H1 (cell line): ENCODE measurements at regions not wholly inside any gene's neighbourhood (a gene's known extent, or its start where the extent isn't known, plus 50 kb on each side); places are given as distances from the start of the nearest gene placed in this dataset.

Experiments
- CTCF ChIA-PET: fragments of 300-600 bp; sonication (Branson Sonifier 250); formaldehyde crosslinking; loops from one replicate; lab custom pipeline; 2021; ENCODE audit not compliant: partially characterized antibody; lab: Charles Lee
- POLR2A ChIA-PET: fragments of 300-600 bp; sonication (Branson Sonifier 250); formaldehyde crosslinking; loops from one replicate; lab custom pipeline; 2021; ENCODE audit warnings: inconsistent platforms; ENCODE audit not compliant: partially characterized antibody; lab: Charles Lee
- DNase-seq, 2 experiments: peaks; one replicate each; pipeline versions ENCODE4 v3.0.0 to v3.0.0-alpha.2; 2010 to 2022; ENCODE audit warnings: low spot score in 2 of 2, low read depth in 1 of 2, mixed read lengths in 1 of 2
- FAIRE-seq: peaks from 2 replicates; lab custom pipeline; 2011; peaks lifted over from hg19 to GRCh38; lab: Jason Lieb, UNC
- H2AFZ ChIP-seq: 2 replicates; pipeline ENCODE4 v1.8.1; 2012; ENCODE audit warnings: low read length, inconsistent platforms
- H2AK5ac ChIP-seq: 2 replicates; pipeline ENCODE4 v1.6.1; 2013; ENCODE audit warnings: low read depth, low read length
- H2BK120ac ChIP-seq: replicated peaks from 2 replicates; pipeline ENCODE3; 2013; ENCODE audit warnings: low read depth, low read length, inconsistent platforms
- H2BK12ac ChIP-seq: 2 replicates; pipeline ENCODE4 v1.6.1; 2013; ENCODE audit warnings: low read depth, low read length
- H2BK15ac ChIP-seq: 2 replicates; pipeline ENCODE4 v1.6.1; 2013; ENCODE audit warnings: low read length
- H2BK20ac ChIP-seq: 2 replicates; pipeline ENCODE4 v1.6.1; 2013; ENCODE audit warnings: low read length
- H2BK5ac ChIP-seq: 2 replicates; pipeline ENCODE4 v1.6.1; 2013; ENCODE audit warnings: low read depth, low read length
- H3K14ac ChIP-seq: 2 replicates; pipeline ENCODE4 v1.6.1; 2013; ENCODE audit warnings: inconsistent platforms; ENCODE audit not compliant: insufficient read length
- H3K18ac ChIP-seq: 2 replicates; pipeline ENCODE4 v1.6.1; 2013; ENCODE audit warnings: low read length; ENCODE audit errors: extremely low read depth
- H3K23ac ChIP-seq: 2 replicates; pipeline ENCODE4 v1.6.1; 2013; ENCODE audit warnings: inconsistent platforms; ENCODE audit not compliant: insufficient read length
- H3K23me2 ChIP-seq: 2 replicates; pipeline ENCODE4 v1.6.1; 2013; ENCODE audit warnings: low read depth, low read length
- H3K27ac ChIP-seq: 2 replicates; pipeline ENCODE4 v1.6.1; 2011; ENCODE audit warnings: low read depth, low read length, inconsistent platforms
- H3K27me3 ChIP-seq, 4 experiments: replicated peaks in 1 of 4; 1 replicate in 1 of 4; 2 replicates in 3 of 4; pipeline versions ENCODE4 v1.6.1 to v1.8.1; 2011 to 2013; ENCODE audit warnings: low read length in 3 of 4, mild to moderate bottlenecking in 3 of 4, inconsistent platforms in 2 of 4, mixed read lengths in 2 of 4, moderate library complexity in 1 of 4; ENCODE audit not compliant: control insufficient read depth in 3 of 4, insufficient read depth in 3 of 4; ENCODE audit errors: extremely low read depth in 1 of 4
- H3K36me3 ChIP-seq, 4 experiments: 2 replicates each; pipeline versions ENCODE4 v1.6.1 to v1.8.1; 2011 to 2013; ENCODE audit warnings: mild to moderate bottlenecking in 4 of 4, low read length in 3 of 4, moderate library complexity in 2 of 4, control low read depth in 1 of 4, inconsistent platforms in 1 of 4; ENCODE audit not compliant: insufficient read depth in 4 of 4, control insufficient read depth in 2 of 4
- H3K4ac ChIP-seq: replicated peaks from 2 replicates; pipeline ENCODE3; 2013; ENCODE audit warnings: low read length, low read depth, mixed read lengths, inconsistent platforms; ENCODE audit not compliant: insufficient read length
- H3K4me1 ChIP-seq, 4 experiments: replicated peaks in 1 of 4; 1 replicate in 1 of 4; 2 replicates in 3 of 4; pipeline versions ENCODE4 v1.6.1 to v1.8.1; 2011 to 2013; ENCODE audit warnings: low read length in 3 of 4, inconsistent platforms in 2 of 4, mixed read lengths in 1 of 4; ENCODE audit not compliant: insufficient read depth in 4 of 4, control insufficient read depth in 3 of 4
- H3K4me2 ChIP-seq, 2 experiments: 2 replicates each; pipeline versions ENCODE4 v1.6.1 to v1.8.1; 2011 to 2013; ENCODE audit warnings: low read depth in 2 of 2, low read length in 2 of 2, control low read depth in 1 of 2, inconsistent platforms in 1 of 2, mild to moderate bottlenecking in 1 of 2; ENCODE audit not compliant: insufficient read depth in 1 of 2
- H3K4me3 ChIP-seq, 4 experiments: fragments of 200-600, 300-600 bp in 1 of 4; sonication (generic), shearing (Covaris generic), sonication (Bioruptor Twin) in 1 of 4; 2 replicates each; pipeline versions ENCODE4 v1.5.1 to v1.8.1; 2011 to 2016; ENCODE audit warnings: low read length in 4 of 4, low read depth in 3 of 4, control low read depth in 2 of 4, inconsistent platforms in 2 of 4, mild to moderate bottlenecking in 2 of 4, mixed read lengths in 1 of 4, moderate library complexity in 1 of 4; ENCODE audit not compliant: insufficient read depth in 2 of 4; ENCODE audit errors: extremely low read depth in 1 of 4
- H3K56ac ChIP-seq: replicated peaks from 2 replicates; pipeline ENCODE3; 2013; ENCODE audit warnings: low read depth, mild to moderate bottlenecking, mixed read lengths, low read length, inconsistent platforms; ENCODE audit not compliant: insufficient read length
- H3K79me1 ChIP-seq: 2 replicates; pipeline ENCODE4 v1.6.1; 2013; ENCODE audit warnings: low read depth, low read length, control low read depth
- H3K79me2 ChIP-seq, 2 experiments: 2 replicates each; pipeline versions ENCODE4 v1.6.1 to v1.8.1; 2012 to 2013; ENCODE audit warnings: low read length in 2 of 2, mild to moderate bottlenecking in 2 of 2, inconsistent platforms in 1 of 2; ENCODE audit not compliant: insufficient read depth in 2 of 2, control insufficient read depth in 1 of 2
- H3K9ac ChIP-seq, 4 experiments: replicated peaks in 1 of 4; 1 replicate in 1 of 4; 2 replicates in 3 of 4; pipeline versions ENCODE4 v1.6.1 to v1.8.1; 2011 to 2013; ENCODE audit warnings: low read depth in 3 of 4, low read length in 3 of 4, control low read depth in 2 of 4, mild to moderate bottlenecking in 2 of 4, moderate library complexity in 2 of 4, inconsistent platforms in 1 of 4; ENCODE audit errors: extremely low read depth in 1 of 4
- H3K9me3 ChIP-seq, 2 experiments: 2 replicates each; pipeline versions ENCODE4 v1.6.1 to v1.8.1; 2012 to 2013; ENCODE audit warnings: mild to moderate bottlenecking in 2 of 2, moderate library complexity in 2 of 2, control low read depth in 1 of 2, inconsistent platforms in 1 of 2, low read depth in 1 of 2, low read length in 1 of 2, mixed read lengths in 1 of 2; ENCODE audit not compliant: insufficient read depth in 2 of 2
- H4K20me1 ChIP-seq, 2 experiments: replicated peaks in 1 of 2; 2 replicates each; pipeline versions ENCODE3 to v1.8.1; 2011 to 2013; ENCODE audit warnings: inconsistent platforms in 2 of 2, low read length in 2 of 2, mild to moderate bottlenecking in 1 of 2; ENCODE audit not compliant: insufficient read depth in 2 of 2, control insufficient read depth in 1 of 2
- H4K5ac ChIP-seq: 2 replicates; pipeline ENCODE4 v1.6.1; 2013; ENCODE audit warnings: low read length, low read depth, mixed read lengths, inconsistent platforms; ENCODE audit not compliant: insufficient read length
- H4K8ac ChIP-seq: 2 replicates; pipeline ENCODE4 v1.8.0; 2013; ENCODE audit warnings: mild to moderate bottlenecking, moderate library complexity, low read length, inconsistent platforms; ENCODE audit not compliant: insufficient read depth; ENCODE audit errors: extremely low read depth
- H4K91ac ChIP-seq: replicated peaks from 2 replicates; pipeline ENCODE3; 2013; ENCODE audit warnings: low read length, mixed read lengths, inconsistent platforms; ENCODE audit not compliant: insufficient read length
- CHD2 ChIP-seq: IDR thresholded peaks from 2 replicates; pipeline ENCODE4 v1.6.1; 2012; ENCODE audit warnings: low read length, improper control_type of control experiment
- EGR1 ChIP-seq: IDR thresholded peaks from 2 replicates; pipeline ENCODE4 v1.6.1; 2011; ENCODE audit warnings: low read depth, low read length, borderline replicate concordance
- GTF2F1 ChIP-seq: IDR thresholded peaks from 2 replicates; pipeline ENCODE4 v1.6.1; 2012; ENCODE audit warnings: low read depth, low read length, improper control_type of control experiment, borderline replicate concordance
- POU5F1 ChIP-seq: IDR thresholded peaks from 2 replicates; pipeline ENCODE4 v1.6.1; 2011; ENCODE audit warnings: low read depth, mild to moderate bottlenecking, low read length, moderate library complexity
- RBBP5 ChIP-seq: IDR thresholded peaks from 2 replicates; pipeline ENCODE4 v1.7.1; 2012; ENCODE audit warnings: low read depth, mild to moderate bottlenecking, inconsistent platforms, low read length, moderate library complexity, borderline replicate concordance
- TEAD4 ChIP-seq: IDR thresholded peaks from 2 replicates; pipeline ENCODE4 v1.6.1; 2012; ENCODE audit warnings: low read depth, low read length, inconsistent platforms, mixed read lengths
- WGBS, 2 experiments: shearing (Covaris generic) in 1 of 2; methylation state at CpG; one replicate each; pipeline versions ENCODE4 v1.1.6 to v1.1.7; 2013 to 2015; ENCODE audit warnings: low lambda C conversion rate in 2 of 2, mixed read lengths in 2 of 2, inconsistent platforms in 1 of 2, low coverage in 1 of 2, missing lambda C conversion rate in 1 of 2; ENCODE audit not compliant: insufficient replicate concordance in 2 of 2, insufficient coverage in 1 of 2, insufficient read length in 1 of 2; ENCODE audit errors: extremely low coverage in 1 of 2, missing lambda C conversion rate in 1 of 2; 5-methylcytosine and 5-hydroxymethylcytosine counted together

DNA sequence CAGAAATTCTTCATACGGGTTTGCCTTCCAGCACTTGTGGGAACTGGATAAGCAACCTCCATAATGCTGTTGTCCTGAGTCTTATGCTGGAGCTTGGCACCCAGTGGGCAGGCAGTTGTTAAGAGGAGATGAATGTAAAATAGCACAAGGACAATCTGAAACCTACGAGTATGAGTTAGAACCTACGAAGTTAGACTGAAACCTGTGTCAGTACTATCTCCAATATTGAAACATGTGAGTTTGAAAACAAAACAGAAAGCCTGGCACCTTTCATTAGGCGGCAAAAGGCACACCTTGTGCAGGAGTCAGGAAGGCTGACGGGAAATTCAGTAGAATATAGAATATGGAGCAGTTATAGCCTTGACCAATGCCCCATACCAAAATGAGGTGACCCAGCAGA is 489.7 kb upstream of the RGS18 start:
- H4K5ac ChIP-seq, result no peak overlapping the region
- no peak overlapping the region for H3K18ac ChIP-seq
- H3K4me1 ChIP-seq, result no peaks in the 10 kb centered on the region
- CTCF ChIA-PET, result no interaction called here
- no peak overlapping the region for H4K8ac ChIP-seq
- H3K23ac ChIP-seq, result no peak overlapping the region
- no peak overlapping the region for H2AK5ac ChIP-seq
- H3K56ac ChIP-seq, result no peak overlapping the region
- no peaks in the 10 kb centered on the region for H4K20me1 ChIP-seq
- no peaks in the 10 kb centered on the region for H3K23me2 ChIP-seq
- H4K91ac ChIP-seq, result no peak overlapping the region
- H3K27me3 ChIP-seq, result no peaks in the 10 kb centered on the region
- H3K36me3 ChIP-seq, result no peaks in the 10 kb centered on the region
- FAIRE-seq, result no peak
- POLR2A ChIA-PET, result interaction anchor here (0.5 kb wide), 1 partner anchor 434 kb away, joined by 4 read pairs; no protein-coding TSS in a partner anchor
- no peak overlapping the region for H3K4me2 ChIP-seq
- 85% methylated on average over 5 of the region's 5 CpGs; no CpG with 5 or more reads in 1 of the 2 experiments for WGBS, 2 experiments
- H3K79me1 ChIP-seq, result no peaks in the 10 kb centered on the region
- H3K4me3 ChIP-seq, result no peak overlapping the region
- no peak for DNase-seq
- H2BK120ac ChIP-seq, result no peak overlapping the region
- no peak overlapping the region for H2BK15ac ChIP-seq
- no peak overlapping the region for H3K14ac ChIP-seq
- H3K9ac ChIP-seq, result no peak overlapping the region
- H3K27ac ChIP-seq, result no peak overlapping the region
- TF ChIP-seq RBBP5 (no peak), POU5F1 (no peak), EGR1 (no peak), CHD2 (no peak), GTF2F1 (no peak), TEAD4 (no peak)
- TF ChIP-seq, all 59 proteins: peak for 0
- Histone ChIP-seq H2BK5ac (no peak overlapping the region), H2AFZ (peak overlapping the region; percentile 45), H3K4ac (no peak overlapping the region), H3K79me2 (no peaks in the 10 kb centered on the region), H3K9me3 (no peaks in the 10 kb centered on the region), H2BK12ac (no peak overlapping the region), H2BK20ac (no peak overlapping the region)
